ENCODE measurements at regions not wholly inside any gene's neighbourhood (a gene's known extent, or its start where the extent isn't known, plus 50 kb on each side); places are given as distances from the start of the nearest gene placed in this dataset.

DNA sequence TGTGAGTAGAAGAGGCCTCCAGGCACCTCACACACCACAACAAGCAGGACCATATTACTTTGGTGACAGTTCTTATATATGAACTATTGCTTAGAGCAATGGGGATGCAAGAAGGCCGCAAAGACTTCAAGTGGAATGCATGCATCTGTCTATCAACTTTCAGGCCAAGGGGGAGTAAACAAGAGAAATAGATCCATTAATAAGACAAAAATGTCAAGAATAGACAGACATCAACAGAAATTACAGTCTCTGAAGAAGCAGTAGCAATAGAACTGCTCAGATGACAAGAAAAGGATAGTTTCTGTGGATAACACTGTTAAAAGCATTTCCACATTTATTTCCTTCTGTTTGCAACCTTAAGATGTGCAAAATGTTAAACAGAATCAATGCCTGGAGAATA, 1057.7 kb downstream of the UQCRFS1 start:
- no peaks in the 10 kb centered on the region for H3K27me3 ChIP-seq (ENCODE audit: insufficient read depth, insufficient read length)
- no peaks in the 10 kb centered on the region for H3K36me3 ChIP-seq (ENCODE audit: insufficient read depth, insufficient read length, low read length)
- H3K4me3 ChIP-seq (ENCODE audit: insufficient read length, low read depth) = no peak overlapping the region
- H3K9ac ChIP-seq (ENCODE audit: insufficient read length, low read depth) = no peak overlapping the region
- peaks cover 11% of the 10 kb centered on the region for H3K9me3 ChIP-seq (ENCODE audit: insufficient read depth, low read length)
- no peak for TF ChIP-seq ZNF274 (IDR thresholded peaks at IDR 0.05; ENCODE audit: low read depth, low read length)
- no peaks in the 10 kb centered on the region for H3K4me1 ChIP-seq (ENCODE audit: insufficient read depth, insufficient read length)
- no peak for DNase-seq (ENCODE audit: low read depth, low spot score)

DNA sequence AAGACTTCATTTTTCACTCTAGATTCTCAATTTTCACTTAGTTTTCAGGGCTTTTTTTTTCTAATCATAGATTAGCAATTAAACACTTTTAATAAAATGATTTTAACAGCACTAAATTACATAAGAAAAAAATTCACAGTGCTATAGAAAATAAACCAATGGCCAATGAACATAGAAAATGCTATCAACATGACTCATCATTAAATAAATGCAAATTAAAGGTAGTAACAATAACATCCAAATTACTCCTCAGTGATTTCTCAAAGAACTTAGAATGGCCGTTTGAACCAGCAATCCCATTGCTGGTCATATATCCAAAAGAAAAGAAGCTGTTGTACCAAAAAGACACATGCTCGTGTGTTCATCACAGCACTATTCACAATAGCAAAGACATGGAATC, 1058.9 kb downstream of the UQCRFS1 start:
- TF ChIP-seq SUZ12 (IDR thresholded peaks at IDR 0.05; ENCODE audit: extremely low read depth, insufficient read depth, insufficient read length) (no peak), YY1 (IDR thresholded peaks at IDR 0.05; ENCODE audit: insufficient read depth, insufficient read length) (no peak), ZNF274 (IDR thresholded peaks at IDR 0.05; ENCODE audit: low read depth, low read length) (no peak)
- Histone ChIP-seq H3K4me3 (ENCODE audit: insufficient read length, low read depth) (no peak overlapping the region), H3K9ac (ENCODE audit: insufficient read length, low read depth) (no peak overlapping the region), H3K36me3 (ENCODE audit: insufficient read depth, insufficient read length, low read length) (no peaks in the 10 kb centered on the region), H3K4me1 (ENCODE audit: insufficient read depth, insufficient read length) (peaks cover 4% of the 10 kb centered on the region), H3K27me3 (ENCODE audit: insufficient read depth, insufficient read length) (no peaks in the 10 kb centered on the region), H3K9me3 (ENCODE audit: insufficient read depth, low read length) (peaks cover 5% of the 10 kb centered on the region; the same call in 1 of the 2 replicates)
- no peak for DNase-seq (ENCODE audit: low read depth, low spot score)

DNA sequence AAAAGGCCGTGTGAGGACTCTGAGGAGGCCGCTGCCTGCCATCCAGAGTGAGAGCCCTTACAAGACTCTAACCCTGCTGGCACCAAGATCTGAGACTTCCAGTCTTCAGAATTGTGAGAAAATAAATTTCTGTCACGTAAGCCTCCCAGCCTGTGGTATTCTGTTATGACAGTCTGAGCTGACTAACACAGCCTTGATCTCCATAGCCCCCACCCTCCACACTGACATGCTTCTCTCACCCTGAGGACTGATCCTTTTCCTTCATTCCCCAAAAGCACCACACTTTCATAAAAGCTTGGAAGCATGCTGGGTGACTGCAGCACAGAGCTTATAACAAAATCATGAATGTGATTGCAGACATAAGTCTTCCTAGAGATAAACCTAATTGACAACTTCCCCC, 1059.8 kb downstream of the UQCRFS1 start:
- Histone ChIP-seq H3K9ac (ENCODE audit: insufficient read length, low read depth) (no peak overlapping the region), H3K36me3 (ENCODE audit: insufficient read depth, insufficient read length, low read length) (no peaks in the 10 kb centered on the region), H3K4me1 (ENCODE audit: insufficient read depth, insufficient read length) (peaks cover 4% of the 10 kb centered on the region), H3K27me3 (ENCODE audit: insufficient read depth, insufficient read length) (no peaks in the 10 kb centered on the region), H3K9me3 (ENCODE audit: insufficient read depth, low read length) (no peaks in the 10 kb centered on the region), H3K4me3 (ENCODE audit: insufficient read length, low read depth) (no peak overlapping the region)
- DNase-seq (ENCODE audit: low read depth, low spot score) = no peak
- TF ChIP-seq ZNF274 (IDR thresholded peaks at IDR 0.05; ENCODE audit: low read depth, low read length) = no peak
- no peak for TF ChIP-seq YY1 (IDR thresholded peaks at IDR 0.05; ENCODE audit: insufficient read depth, insufficient read length)
- no peak for TF ChIP-seq SUZ12 (IDR thresholded peaks at IDR 0.05; ENCODE audit: extremely low read depth, insufficient read depth, insufficient read length)

DNA sequence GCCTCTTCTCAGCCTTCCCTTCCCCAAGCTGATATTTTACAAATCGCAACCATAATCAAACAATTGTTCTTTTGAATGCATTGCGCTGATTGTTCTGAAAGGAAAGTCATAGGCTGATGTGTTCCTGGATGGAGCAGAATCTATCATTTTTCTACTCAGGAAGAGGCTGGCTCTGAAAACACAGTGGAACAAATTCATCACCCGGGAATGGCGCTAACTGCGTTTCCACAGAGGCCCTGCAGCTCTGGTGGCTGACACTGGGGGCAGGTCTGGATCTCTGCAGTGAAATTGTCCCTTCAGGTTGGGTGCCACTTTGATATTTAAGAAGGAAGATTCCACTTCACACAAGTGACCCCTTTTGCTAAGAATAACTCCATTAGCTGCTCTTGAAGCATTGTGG, 1060.8 kb downstream of the UQCRFS1 start:
- no peak overlapping the region for H3K9ac ChIP-seq (ENCODE audit: insufficient read length, low read depth)
- TF ChIP-seq ZNF274 (IDR thresholded peaks at IDR 0.05; ENCODE audit: low read depth, low read length) = no peak
- TF ChIP-seq YY1 (IDR thresholded peaks at IDR 0.05; ENCODE audit: insufficient read depth, insufficient read length) = no peak
- no peak for TF ChIP-seq SUZ12 (IDR thresholded peaks at IDR 0.05; ENCODE audit: extremely low read depth, insufficient read depth, insufficient read length)
- no peak overlapping the region for H3K4me3 ChIP-seq (ENCODE audit: insufficient read length, low read depth)
- no peak for DNase-seq (ENCODE audit: low read depth, low spot score)
- peaks cover 4% of the 10 kb centered on the region for H3K4me1 ChIP-seq (ENCODE audit: insufficient read depth, insufficient read length)
- no peaks in the 10 kb centered on the region for H3K9me3 ChIP-seq (ENCODE audit: insufficient read depth, low read length)
- no peaks in the 10 kb centered on the region for H3K27me3 ChIP-seq (ENCODE audit: insufficient read depth, insufficient read length)
- H3K36me3 ChIP-seq (ENCODE audit: insufficient read depth, insufficient read length, low read length) = no peaks in the 10 kb centered on the region

DNA sequence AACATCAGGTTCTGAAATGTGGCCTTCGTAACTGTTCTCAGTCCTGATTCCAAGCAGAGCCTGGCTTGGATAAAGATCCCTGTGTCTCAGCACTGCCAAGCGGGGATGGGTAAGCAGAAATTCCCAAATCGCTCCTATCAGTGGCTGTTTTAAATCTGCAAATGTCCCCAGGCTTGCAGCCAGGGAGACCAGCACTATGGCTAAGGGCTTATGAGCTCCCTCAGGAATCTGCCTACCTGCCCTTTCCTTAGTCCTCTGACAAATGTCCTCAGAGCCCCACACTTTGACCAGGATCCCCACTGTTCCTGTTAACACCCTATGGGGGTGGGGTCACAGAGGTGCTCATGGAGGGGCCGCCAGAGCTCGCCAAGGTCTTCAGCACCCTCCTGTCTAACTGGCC, 1062.8 kb downstream of the UQCRFS1 start:
- Histone ChIP-seq H3K4me3 (ENCODE audit: insufficient read length, low read depth) (no peak overlapping the region), H3K36me3 (ENCODE audit: insufficient read depth, insufficient read length, low read length) (no peaks in the 10 kb centered on the region), H3K4me1 (ENCODE audit: insufficient read depth, insufficient read length) (peaks cover 4% of the 10 kb centered on the region), H3K9me3 (ENCODE audit: insufficient read depth, low read length) (no peaks in the 10 kb centered on the region), H3K9ac (ENCODE audit: insufficient read length, low read depth) (no peak overlapping the region), H3K27me3 (ENCODE audit: insufficient read depth, insufficient read length) (no peaks in the 10 kb centered on the region)
- DNase-seq (ENCODE audit: low read depth, low spot score) = no peak
- TF ChIP-seq ZNF274 (IDR thresholded peaks at IDR 0.05; ENCODE audit: low read depth, low read length) = no peak
- no peak for TF ChIP-seq YY1 (IDR thresholded peaks at IDR 0.05; ENCODE audit: insufficient read depth, insufficient read length)
- TF ChIP-seq SUZ12 (IDR thresholded peaks at IDR 0.05; ENCODE audit: extremely low read depth, insufficient read depth, insufficient read length) = no peak

DNA sequence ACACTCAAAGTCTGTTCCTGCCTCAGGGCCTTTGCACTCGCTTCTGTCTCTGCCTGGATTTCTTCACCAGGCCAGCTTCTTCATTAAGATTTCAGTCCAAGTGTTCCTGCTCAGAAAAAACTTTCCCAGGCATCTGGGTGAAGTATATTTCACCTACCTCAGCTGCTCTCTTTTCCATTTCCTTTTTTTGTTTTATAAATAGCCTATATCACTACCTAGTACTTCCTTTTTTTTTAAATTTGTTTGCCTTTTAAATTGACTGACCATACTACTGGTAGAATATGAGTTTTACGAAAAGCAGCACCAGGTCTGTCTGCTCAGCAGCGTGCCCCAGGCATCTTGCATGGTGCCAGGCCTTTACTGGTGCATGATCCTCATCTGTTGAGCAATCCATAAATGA, 1064.4 kb downstream of the UQCRFS1 start:
- TF ChIP-seq YY1 (IDR thresholded peaks at IDR 0.05; ENCODE audit: insufficient read depth, insufficient read length) (no peak), SUZ12 (IDR thresholded peaks at IDR 0.05; ENCODE audit: extremely low read depth, insufficient read depth, insufficient read length) (no peak), ZNF274 (IDR thresholded peaks at IDR 0.05; ENCODE audit: low read depth, low read length) (no peak)

DNA sequence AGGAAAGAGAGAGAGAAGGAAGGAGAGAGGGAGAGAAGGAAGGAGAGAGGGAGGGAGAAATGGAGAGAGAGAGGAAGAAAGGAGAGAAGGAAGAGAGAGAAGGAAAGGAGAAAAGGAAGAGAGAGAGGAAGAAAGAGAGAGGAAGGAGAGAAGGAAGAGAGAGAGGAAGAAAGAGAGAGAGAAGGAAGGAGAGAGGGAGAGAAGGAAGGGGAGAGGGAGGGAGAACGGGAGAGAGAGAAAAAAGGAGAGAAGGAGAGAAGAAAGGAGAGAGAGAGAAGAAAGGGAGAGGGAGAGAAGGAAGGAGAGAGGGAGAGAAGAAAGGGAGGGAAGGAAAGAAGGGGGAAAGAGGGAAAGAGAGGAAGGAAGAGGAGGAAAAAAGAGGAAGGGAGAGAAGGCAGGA, 1070.7 kb downstream of the UQCRFS1 start:
- no peak for DNase-seq (ENCODE audit: low read depth, low spot score)
- H3K4me1 ChIP-seq (ENCODE audit: insufficient read depth, insufficient read length) = peaks cover 2% of the 10 kb centered on the region
- no peaks in the 10 kb centered on the region for H3K9me3 ChIP-seq (ENCODE audit: insufficient read depth, low read length)
- no peaks in the 10 kb centered on the region for H3K27me3 ChIP-seq (ENCODE audit: insufficient read depth, insufficient read length)
- TF ChIP-seq YY1 (IDR thresholded peaks at IDR 0.05; ENCODE audit: insufficient read depth, insufficient read length) (no peak), ZNF274 (IDR thresholded peaks at IDR 0.05; ENCODE audit: low read depth, low read length) (no peak), SUZ12 (IDR thresholded peaks at IDR 0.05; ENCODE audit: extremely low read depth, insufficient read depth, insufficient read length) (no peak)
- H3K36me3 ChIP-seq (ENCODE audit: insufficient read depth, insufficient read length, low read length) = no peaks in the 10 kb centered on the region
- no peak overlapping the region for H3K9ac ChIP-seq (ENCODE audit: insufficient read length, low read depth)
- no peak overlapping the region for H3K4me3 ChIP-seq (ENCODE audit: insufficient read length, low read depth)

More for the DNA sequence above, 1064.4 kb downstream of the UQCRFS1 start:
- no peaks in the 10 kb centered on the region for H3K36me3 ChIP-seq (ENCODE audit: insufficient read depth, insufficient read length, low read length)
- H3K9ac ChIP-seq (ENCODE audit: insufficient read length, low read depth) = no peak overlapping the region
- H3K4me3 ChIP-seq (ENCODE audit: insufficient read length, low read depth) = no peak overlapping the region
- DNase-seq (ENCODE audit: low read depth, low spot score) = no peak
- no peaks in the 10 kb centered on the region for H3K9me3 ChIP-seq (ENCODE audit: insufficient read depth, low read length)
- H3K4me1 ChIP-seq (ENCODE audit: insufficient read depth, insufficient read length) = peaks cover 4% of the 10 kb centered on the region
- H3K27me3 ChIP-seq (ENCODE audit: insufficient read depth, insufficient read length) = no peaks in the 10 kb centered on the region

DNA sequence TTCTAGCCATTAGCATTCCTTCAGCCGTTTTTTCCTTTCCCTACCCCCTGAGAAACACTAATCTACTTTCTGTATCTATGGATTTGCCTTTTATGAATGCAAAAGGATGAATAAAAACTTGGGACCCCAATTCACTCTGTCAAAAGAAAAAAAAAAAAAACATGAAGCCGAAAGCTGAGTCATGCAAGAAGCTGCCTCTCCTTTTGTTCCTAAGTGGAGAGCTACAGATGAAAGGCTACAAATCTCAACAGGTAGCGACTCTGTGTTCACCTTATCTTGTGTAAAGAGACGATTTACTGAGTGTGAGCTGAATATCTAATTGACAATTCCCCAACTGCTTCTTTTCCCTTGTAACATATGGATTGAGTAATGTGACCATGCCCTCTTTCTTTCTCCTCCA, 1072.8 kb downstream of the UQCRFS1 start:
- H3K9me3 ChIP-seq (ENCODE audit: insufficient read depth, low read length) = no peaks in the 10 kb centered on the region
- no peak for DNase-seq (ENCODE audit: low read depth, low spot score)

More for the DNA sequence above, 1072.8 kb downstream of the UQCRFS1 start:
- H3K27me3 ChIP-seq (ENCODE audit: insufficient read depth, insufficient read length) = no peaks in the 10 kb centered on the region
- H3K4me3 ChIP-seq (ENCODE audit: insufficient read length, low read depth) = no peak overlapping the region
- no peak overlapping the region for H3K9ac ChIP-seq (ENCODE audit: insufficient read length, low read depth)
- no peaks in the 10 kb centered on the region for H3K36me3 ChIP-seq (ENCODE audit: insufficient read depth, insufficient read length, low read length)
- TF ChIP-seq ZNF274 (IDR thresholded peaks at IDR 0.05; ENCODE audit: low read depth, low read length) = no peak
- TF ChIP-seq YY1 (IDR thresholded peaks at IDR 0.05; ENCODE audit: insufficient read depth, insufficient read length) = no peak
- TF ChIP-seq SUZ12 (IDR thresholded peaks at IDR 0.05; ENCODE audit: extremely low read depth, insufficient read depth, insufficient read length) = no peak
- peaks cover 2% of the 10 kb centered on the region for H3K4me1 ChIP-seq (ENCODE audit: insufficient read depth, insufficient read length)

Measured in NT2/D1 (cell line).